ENCODE measurements at regions not wholly inside any gene's neighbourhood (a gene's known extent, or its start where the extent isn't known, plus 50 kb on each side); places are given as distances from the start of the nearest gene placed in this dataset.

- DNase-seq: no peak
These were observed 50.0 kb downstream of the PIK3C2A start for GRCh38 chr11:17157761-17158160.

DNA sequence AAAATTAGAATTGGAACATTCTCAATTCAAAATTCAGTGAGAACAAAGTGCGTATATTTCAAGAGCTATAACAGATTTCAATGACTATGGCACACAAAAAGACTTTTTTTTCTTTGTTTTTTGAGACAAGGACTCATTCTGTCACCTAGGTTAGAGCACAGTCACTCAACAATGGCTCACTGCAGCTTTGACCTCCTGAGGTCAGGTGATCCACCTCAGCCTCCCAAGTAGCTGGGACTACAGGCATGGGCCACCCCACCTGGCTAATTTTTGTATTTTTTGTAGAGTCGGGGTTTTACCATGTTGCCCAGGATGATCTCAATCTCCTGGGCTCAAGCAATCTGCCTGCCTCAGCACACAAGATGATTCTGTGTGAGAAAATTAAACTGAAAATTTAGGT is 51.5 kb downstream of the PIK3C2A start:
- peak; percentile 49 for DNase-seq

GRCh38 chr11:17154409-17155159 is 53.2 kb downstream of the PIK3C2A start:
- no peak for DNase-seq

DNA sequence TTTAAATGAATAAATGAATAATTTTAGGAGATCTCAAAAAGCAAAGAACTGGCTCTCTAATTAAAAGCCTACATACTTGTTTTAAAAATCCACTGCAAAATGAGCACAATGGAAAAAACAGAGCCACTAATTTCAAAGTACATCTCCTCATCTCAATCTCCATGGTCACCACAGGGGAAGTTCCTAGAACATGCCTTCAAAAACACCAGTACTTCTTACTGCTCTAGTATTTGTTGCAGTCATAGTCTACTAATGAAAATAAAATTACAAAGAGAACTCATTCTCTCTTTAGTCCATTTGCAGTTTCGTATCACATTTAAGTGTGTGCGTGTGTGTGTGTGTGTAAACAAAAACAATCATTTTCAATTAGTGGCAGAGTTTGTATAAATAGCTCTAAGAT is 54.0 kb downstream of the PIK3C2A start:
- no peak for DNase-seq

GRCh38 chr11:17152306-17152705 is 55.5 kb downstream of the PIK3C2A start:
- DNase-seq: no peak

GRCh38 chr11:17150521-17150920 is 57.3 kb downstream of the PIK3C2A start:
- DNase-seq: no peak

GRCh38 chr11:17148536-17148935 is 59.2 kb downstream of the PIK3C2A start:
- DNase-seq: no peak

DNA sequence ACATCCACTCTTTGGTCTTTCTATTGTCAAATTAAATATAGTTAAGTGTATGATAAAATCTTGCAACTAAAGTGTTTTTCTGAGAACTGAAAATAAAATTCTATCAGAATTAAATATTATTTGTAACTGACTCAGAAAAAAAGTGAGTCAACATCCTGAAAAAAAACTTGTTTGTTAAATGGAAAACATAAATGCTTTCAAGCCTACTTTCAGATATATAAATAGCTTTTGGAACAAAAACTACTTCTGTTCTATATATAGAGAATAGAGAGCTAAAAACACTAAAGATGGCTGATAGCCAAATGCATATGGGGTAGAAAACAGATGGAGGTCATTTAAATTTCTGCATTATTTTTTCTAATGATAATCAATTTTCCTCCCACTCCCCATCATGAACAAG is 61.8 kb downstream of the PIK3C2A start:
- DNase-seq: peak; percentile 56

- no peak for DNase-seq
These were observed 65.0 kb upstream of the RPS13 start for GRCh38 chr11:17142450-17142849.

DNA sequence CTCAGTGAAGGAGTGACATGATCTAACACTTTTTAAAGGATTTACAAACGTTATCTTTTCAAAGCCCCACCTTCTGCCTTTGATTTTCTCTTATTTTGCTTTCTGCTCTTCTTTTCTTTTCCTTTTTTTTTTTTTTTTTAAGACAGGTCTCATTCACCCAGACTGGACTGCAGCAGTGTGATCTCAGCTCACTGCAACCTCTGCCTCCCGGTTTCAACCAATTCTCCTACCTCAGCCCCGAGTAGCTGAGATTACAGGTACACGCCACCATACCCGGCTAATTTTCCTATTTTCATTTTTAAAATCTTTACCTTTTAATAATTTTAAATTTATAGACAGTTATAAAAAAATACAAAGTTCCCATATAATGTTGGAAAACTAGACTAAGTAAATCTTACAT is 63.7 kb upstream of the RPS13 start:
- DNase-seq: no peak

GRCh38 chr11:17138562-17138961 is 61.1 kb upstream of the RPS13 start:
- no peak for DNase-seq

DNA sequence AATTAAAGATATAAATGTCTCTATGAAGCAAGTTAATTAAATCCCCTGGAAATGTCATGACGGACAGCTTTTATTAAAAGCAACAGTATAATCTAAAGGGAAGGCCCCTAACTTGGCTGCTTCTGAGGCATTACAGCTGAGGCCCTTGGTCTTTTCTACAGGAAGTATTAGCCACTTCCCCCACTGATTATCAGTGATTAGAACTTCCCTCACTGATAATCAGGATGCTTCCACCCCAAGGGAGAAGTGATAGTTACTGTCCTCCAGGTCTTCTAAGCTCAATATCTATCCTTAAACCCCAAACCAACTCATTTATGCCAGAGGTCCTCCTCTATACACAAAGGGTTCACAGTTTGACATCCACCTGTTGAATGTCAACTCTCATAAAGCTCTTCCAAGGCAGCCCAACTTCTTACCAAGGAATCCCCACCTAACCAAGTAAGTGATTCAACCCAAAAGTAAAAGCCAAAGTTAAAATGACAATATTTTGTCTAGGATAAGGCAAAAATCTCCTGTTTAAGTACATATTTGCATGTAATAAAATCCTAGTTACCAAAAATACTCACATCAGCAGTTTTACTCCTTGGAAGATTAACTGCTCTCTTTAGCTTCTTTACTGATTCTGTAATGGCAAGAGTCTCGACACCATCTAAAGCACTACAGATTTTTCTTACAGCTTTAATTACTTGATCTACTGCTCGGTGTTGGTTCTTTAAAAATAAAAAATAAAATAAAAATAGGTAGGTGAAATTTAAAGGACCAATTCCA is 58.6 kb upstream of the RPS13 start:
- DNase-seq: no peak

DNA sequence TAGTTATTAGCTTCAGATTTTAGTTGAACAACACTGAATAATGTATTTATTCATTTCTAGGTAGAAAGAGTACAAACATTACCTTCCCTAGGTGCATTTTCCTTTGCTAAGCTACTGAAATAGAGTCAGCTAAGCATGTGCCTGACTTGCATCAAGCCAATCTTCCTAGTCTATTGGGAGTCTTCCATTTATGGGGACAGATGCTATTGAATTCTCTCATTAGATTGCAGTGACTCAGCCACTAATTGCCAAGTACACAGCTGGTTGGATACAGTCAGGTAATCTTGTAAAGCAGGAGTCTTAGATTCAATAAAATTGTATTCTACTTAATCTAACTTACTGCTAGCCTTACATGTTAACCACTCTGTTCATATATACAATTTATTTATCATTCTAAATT is 55.2 kb upstream of the RPS13 start:
- DNase-seq: no peak

DNA sequence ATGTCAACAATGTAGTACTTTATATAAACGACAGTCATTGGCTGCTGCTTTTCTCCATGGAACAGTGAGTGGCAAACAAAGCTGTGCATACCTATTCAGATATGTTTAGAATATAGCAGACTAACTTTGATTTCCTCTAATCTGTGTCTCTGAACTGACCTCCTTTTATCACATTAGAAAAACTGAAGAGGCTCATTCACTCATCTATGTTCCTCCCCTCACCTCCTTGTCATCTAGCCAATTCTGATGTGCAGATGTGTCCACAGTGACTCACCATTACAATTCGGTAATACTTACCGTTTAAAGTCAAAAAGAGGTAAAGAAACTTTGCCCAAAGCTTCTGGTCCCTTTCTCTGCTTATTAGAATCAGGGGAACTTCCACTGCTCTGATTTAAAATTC is 51.5 kb upstream of the RPS13 start:
- no peak for DNase-seq

All from RPMI8226 (cell line).